ENCODE measurements at regions not wholly inside any gene's neighbourhood (a gene's known extent, or its start where the extent isn't known, plus 50 kb on each side); places are given as distances from the start of the nearest gene placed in this dataset.

DNA sequence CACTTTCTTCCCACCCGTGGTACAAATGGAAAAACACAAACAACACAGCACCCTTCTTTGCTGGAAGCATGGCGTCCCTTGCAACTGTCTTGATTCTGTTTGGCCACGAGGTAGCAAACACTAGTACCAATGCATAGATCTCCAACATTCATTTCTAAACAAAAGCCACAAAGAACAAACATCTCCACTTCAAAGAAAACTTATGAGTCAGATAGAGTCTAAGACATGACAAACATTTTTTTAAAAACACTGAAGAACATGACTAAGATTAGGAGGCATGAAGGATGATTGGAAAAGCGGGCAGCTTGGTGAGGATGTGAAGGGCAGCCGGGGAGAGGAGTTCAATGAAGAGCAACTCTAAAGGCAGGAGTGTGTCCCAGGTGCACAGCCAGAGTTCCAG, 197.6 kb upstream of the FAM9B start:
- TF ChIP-seq, protein P1, sequence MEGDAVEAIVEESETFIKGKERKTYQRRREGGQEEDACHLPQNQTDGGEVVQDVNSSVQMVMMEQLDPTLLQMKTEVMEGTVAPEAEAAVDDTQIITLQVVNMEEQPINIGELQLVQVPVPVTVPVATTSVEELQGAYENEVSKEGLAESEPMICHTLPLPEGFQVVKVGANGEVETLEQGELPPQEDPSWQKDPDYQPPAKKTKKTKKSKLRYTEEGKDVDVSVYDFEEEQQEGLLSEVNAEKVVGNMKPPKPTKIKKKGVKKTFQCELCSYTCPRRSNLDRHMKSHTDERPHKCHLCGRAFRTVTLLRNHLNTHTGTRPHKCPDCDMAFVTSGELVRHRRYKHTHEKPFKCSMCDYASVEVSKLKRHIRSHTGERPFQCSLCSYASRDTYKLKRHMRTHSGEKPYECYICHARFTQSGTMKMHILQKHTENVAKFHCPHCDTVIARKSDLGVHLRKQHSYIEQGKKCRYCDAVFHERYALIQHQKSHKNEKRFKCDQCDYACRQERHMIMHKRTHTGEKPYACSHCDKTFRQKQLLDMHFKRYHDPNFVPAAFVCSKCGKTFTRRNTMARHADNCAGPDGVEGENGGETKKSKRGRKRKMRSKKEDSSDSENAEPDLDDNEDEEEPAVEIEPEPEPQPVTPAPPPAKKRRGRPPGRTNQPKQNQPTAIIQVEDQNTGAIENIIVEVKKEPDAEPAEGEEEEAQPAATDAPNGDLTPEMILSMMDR (IDR thresholded peaks at IDR 0.05) = no peak
- no peak for TF ChIP-seq POLR2A (IDR thresholded peaks at IDR 0.05)
- no peak for TF ChIP-seq POLR2AphosphoS5 (IDR thresholded peaks at IDR 0.05)
